HG03469 (cell line): ENCODE measurements at regions not wholly inside any gene's neighbourhood (a gene's known extent, or its start where the extent isn't known, plus 50 kb on each side); places are given as distances from the start of the nearest gene placed in this dataset.
"Not testable (repeated sequence)": the region's sequence is repeated elsewhere in the genome, so short reads cannot be mapped to it uniquely, and the experiment has no call there.

Source experiments
- ATAC-seq: cut with Tn5 transposase; IDR thresholded peaks from one replicate; pipeline ENCODE4 v1.9.1; 2021; ENCODE audit warnings: mild to moderate bottlenecking, moderate library complexity, moderate number of reproducible peaks; ENCODE audit not compliant: unreplicated experiment

DNA sequence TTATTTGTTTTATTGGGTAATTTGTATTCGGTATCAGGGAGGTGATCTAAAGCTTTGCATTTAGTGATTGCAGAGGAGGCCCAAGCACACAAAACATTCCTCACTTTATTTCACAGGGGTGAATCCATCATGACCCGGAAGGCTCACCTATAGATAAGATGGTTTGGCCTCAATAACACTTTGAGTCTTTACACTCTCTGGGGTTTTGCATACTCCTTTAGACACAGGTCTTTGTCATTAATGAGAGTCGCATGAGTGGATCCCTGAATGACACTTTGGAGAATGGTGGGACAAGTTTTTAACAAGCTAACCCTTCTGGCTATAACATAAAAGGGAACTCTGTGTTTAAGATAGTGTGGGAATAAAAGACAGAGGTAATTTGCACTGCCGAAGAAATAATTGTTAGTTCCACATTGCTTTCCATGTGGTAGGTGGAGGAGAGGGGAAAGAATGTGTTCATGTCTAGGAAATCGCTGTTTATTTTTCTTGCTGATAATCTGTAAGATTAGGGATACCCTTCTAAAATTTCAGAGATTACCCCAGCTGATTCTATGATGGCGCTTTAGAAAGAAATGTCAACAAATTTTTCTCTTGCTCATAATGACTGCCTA lies 455.8 kb downstream of the TFEC start:
- no peak for ATAC-seq

DNA sequence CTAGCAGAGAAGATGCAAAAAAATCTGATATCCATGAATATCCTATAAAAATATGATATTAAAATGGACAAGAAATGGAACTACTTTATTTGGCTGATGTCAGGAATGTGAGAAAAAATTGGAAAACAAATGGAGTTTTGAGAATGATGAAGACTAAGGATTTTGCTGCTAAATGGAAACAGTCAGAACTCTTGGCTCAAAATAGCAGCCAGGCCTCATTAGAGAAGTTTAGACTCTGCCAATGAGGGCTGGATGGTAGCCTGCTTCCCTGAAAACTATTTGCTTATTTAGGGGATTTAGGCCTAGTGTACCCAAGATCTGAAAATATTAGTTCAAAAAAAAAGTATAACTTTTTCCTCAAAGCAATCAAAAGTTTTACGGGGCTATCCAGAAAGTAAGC lies 458.5 kb downstream of the TFEC start:
- no peak for ATAC-seq

DNA sequence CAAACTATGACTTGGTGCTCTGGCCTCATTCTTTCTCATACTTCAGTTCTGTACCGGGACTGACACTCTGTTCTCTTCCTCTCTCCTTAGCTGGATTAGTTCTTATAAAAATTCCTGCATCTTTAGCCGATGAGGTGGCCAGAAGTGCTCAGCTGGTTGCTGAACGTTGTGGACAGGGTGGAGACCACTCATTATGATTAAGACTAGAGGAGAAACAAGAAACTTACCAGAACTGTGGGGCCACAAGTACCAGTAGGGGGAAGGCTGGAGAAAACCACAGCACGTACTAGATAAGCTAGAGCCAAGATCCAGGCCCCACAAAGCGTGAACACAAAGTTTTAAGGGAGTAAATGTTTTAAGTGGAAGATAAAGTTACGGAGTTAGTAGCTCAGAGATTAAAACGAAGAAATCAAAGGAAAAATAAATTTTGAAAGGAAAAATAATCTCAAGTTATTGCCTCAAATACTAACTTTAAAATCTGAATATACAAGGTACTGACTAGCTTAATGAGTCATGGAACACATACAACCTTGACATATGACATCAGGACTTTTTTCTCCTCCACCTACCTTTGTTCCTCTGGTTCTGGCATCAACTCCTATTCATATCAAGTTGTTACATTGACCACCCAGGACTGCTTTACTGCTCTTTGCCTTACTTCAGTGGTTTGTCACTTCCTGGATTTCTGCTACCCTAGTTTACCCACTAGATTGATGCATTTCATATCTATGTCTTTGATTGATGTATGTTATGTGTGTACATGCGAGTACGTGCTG lies 469.0 kb downstream of the TFEC start:
- ATAC-seq, result no peak

DNA sequence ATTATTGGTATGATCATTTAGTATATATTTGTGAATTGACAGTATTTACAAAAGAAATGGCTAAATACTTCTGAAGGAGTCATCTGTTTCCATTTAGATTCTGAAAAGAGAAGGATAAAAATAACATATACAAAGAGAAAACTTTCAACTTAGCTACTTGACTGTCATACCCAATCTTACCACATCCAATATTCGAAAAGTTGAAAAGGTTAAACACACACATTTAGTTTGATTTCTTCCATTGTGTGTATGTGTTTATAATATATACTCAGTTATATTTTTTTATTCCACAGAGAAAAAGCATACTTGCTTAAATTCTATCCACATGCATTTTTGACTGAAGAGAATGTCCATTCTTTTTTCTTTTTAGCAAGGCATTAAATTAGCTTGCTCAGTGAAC lies 470.7 kb downstream of the TFEC start:
- ATAC-seq, result no peak

DNA sequence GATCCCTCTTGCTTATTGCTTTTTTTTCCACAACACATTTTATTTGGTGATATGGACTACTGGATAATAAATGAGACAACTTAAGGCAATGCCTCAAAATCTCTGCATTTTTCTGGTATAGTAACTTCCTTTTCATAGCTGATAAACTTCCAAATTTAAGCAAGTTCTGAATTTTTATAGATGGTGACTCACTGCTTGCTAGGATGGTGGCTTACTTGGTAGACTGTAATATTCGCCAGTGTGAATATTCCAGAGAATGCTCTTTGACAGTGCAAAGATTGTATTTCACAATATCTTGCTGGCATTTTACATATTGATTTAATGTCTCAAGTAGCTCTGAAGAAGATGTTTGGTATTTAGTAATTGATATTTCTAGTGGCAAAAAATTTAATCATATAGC lies 472.4 kb downstream of the TFEC start:
- ATAC-seq, result no peak

DNA sequence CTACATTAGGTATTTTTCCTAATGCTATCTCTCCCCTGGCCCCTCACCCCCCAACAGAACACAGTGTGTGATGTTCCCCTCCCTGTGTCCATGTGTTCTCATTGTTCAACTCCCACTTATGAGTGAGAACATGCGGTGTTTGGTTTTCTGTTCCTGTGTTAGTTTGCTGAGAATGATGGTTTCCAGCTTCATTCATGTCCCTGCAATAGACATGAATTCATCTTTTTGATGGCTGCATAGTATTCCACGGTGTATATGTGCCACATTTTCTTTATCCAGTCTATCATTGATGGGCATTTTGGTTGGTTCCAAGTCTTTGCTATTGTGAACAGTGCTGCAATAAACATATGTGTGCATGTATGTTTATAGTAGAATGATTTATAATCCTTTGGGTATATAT lies 473.3 kb downstream of the TFEC start:
- ATAC-seq, result not testable (repeated sequence)

DNA sequence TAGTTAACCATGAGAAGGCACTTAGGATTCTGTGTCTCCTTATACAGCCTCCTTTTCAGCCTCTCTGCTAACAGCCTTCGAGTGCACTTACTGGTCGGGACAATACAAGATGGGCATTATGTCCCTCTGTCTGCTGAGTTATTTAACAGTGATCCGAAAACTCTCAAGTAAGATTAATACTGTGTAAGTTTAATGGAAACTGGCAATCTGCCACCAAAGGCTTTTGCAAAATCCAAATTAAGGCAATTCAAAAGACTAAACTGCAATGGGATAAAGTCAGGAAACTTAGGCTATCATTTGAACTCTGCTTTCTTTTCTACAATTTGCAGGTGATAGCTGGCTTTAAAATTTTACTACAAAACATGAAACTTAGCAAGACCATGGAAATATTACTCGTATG lies 477.8 kb downstream of the TFEC start:
- ATAC-seq, result no peak

DNA sequence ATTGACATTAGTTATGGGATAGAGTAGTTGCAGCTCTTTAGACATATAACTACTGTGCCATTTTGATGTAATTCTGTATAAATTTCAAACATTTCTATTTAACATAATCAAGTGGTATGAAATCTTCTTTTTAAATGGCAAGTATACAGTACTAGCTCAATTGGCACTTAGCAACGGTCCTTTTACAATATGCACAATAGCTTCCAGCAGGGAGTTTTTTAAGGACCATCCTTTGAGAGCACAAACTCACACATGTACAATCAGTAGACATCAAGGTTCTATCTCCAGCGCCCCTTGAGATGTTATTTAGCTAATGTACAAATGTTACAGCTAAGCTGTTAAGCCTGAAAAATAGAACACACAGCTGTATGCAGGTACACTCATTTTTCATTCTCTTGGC lies 480.7 kb downstream of the TFEC start:
- ATAC-seq, result no peak

DNA sequence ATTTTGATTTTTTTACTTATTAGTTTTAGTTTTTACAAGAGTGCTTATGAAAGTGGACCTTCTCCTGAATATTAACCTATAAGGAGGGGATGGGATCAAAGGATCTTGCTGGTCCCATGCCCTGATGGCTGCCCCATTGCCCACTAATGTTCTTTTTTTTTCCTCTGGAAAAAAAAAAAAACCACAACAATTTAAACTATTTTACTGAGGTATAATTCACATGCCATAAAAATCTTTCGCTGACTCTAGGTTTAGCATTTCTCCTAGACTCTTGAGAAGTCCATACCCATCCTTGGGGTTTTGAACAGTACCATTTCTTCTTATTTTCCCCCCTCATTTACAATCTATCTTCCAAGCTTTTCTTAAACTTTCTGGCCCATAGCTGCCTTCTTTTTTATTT lies 481.8 kb downstream of the TFEC start:
- ATAC-seq, result no peak

DNA sequence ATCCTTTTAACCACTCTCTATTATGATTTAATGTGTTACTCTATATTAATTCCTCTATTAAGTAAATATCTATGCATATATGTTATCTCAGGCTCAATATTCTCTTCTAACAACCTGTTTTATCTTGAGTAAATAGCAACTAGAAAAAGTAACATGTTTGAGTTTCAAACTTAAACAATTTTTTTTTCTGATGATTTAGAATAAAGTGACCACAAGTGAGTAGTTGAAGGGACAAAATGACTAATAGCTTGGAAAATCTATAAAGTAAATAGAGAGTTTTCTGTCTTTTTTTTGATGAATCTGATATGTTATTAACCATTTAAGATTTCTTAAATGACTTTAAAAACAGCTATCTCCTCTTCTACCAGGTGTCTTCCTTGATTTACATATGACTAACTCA lies 483.8 kb downstream of the TFEC start:
- no peak for ATAC-seq

DNA sequence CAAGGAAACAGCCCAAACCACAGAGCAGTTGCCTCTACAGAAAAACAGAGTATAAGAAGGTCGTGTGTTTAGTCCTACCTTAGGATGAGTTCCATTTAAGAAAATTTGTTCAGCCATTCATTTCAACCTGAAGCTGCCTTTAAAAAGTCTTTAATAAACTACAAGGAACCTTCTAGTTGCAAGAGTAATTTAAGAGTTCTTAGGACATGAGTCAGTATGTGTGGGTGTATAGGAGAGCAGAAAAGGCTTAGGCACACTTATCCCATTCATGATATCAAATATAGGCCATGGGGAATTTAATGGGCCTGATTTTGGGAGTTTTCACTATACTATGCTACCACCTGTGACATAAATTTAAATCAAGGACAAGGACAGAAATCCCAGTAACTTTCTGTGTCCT lies 496.8 kb downstream of the TFEC start:
- no peak for ATAC-seq

DNA sequence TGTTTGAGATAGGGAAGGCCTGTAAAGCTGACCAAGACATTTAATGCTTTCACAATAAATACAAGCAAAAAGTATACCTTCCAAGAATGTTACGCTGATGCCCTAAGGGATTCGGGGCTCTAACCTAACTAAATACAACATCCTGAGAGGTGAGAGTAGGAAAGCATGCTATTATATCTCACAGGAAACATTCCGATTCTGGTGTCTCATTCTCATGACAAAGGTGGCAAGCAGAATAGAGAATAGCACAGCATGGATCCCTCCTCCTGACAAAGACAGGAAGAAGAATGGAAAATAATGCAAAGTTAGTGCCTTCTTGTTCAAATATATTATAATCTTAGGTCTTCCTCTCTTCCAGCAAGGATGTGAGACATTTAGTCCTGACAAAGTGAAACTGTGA lies 504.3 kb downstream of the TFEC start:
- ATAC-seq, result no peak

DNA sequence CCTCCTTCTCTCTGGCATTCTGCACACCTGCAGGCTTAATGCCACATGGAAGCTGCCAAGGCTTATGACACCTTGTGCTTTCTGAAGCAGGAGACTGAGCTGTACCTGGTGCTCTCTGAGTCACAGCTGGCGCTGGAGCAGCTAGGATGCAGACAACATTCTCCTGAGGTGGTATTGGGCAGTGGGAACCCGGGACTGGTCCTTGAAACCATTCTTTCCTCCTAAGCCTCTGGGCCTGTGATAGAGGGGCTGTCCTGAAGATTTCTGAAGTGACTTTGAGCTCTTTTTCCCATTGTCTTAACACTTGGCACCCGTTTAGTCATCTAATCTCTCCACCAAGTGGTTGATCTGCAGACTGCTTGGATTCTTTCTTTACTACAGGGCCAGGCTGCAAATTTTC lies 508.4 kb downstream of the TFEC start:
- ATAC-seq, result no peak

DNA sequence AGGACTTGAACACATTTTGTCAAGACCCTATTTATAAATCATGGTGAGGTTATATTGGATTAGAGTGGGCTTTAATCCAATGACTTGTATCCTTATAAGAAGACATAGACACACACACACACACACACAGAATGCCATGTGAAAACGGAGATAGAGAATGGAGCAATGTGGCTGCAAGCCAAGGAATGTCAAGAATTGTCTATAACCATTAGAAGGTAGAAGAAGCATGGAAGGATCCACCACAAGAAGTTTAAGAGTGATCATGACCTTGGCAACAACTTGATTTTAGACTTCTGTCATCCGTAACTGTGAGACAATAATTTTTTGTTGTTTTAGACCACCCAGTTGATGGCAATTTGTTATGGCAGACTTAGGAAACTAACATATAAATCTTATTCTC lies 514.2 kb downstream of the TFEC start:
- no peak for ATAC-seq

DNA sequence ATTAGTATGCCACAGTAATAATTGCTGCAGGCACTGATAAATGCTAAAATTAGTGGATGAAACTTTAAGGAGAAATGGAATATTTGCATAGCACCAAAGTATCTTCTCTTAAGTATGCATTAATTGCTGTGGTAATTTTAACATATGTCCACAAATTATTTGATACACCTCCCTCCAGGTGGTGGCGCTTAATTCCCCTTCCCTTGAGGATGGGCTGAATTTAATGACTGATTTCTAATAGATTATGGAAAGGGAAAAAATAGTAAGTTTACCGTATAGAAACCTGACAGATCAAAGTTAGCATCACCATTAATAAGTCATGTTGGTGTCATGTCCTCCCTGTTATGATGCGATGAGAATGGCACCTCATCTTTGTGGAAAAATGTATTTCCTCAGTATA lies 519.2 kb downstream of the TFEC start:
- ATAC-seq, result no peak

DNA sequence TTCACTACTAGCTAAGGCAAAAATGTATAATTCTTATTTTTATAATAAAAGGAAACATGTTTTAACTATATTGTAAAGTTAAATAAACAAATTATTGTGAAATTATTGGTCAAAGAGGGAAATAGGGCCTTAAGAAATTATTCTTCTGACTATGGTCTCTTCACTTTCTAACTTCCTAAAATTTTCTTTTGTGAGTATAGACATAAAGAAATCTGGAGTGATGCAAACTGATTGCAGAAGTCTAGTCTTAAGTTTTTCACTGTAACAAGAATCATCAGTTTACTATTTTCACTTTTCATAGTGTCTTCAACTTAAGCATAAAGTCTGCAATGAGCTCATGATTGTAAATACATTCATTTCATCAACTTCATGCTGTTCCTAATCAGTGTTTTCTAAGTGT lies 525.4 kb downstream of the TFEC start:
- ATAC-seq, result no peak

DNA sequence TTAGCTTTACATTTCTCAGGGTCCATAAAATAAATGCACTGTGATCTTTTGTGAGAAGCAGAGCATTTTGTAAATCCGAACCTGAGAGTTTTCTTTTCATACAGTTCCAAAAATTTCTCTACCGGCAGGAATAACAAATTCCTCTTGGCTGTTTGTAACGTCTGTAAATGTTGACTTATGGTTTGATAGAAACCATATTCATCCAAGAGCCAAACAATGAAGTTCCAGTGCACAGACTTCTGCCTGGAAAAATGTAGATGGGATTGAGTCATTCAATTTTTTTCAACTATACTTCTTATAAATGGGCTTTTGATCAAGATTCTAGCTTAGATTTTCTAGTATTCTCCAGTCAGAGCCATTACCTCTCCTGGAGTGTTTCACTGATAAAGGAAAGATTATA lies 530.6 kb downstream of the TFEC start:
- ATAC-seq, result no peak

DNA sequence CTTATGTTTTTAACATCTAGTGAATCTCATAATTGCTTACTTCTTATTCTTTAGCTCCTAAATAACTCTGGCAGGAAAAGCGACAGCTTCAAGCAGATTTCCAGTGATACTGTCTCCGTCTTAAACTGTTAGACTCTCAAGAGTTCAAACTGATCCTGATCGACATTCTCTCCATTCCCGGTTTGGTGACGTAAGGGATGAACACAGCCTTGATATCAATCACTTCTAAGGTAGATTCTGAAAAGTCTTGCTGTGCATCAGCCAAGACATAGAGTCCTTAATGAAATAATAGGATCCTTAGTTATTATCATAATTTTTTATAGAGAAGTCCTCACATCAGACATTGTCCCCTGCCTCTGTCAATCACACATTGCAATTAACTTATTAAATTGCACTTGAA lies 534.6 kb downstream of the TFEC start:
- no peak for ATAC-seq

DNA sequence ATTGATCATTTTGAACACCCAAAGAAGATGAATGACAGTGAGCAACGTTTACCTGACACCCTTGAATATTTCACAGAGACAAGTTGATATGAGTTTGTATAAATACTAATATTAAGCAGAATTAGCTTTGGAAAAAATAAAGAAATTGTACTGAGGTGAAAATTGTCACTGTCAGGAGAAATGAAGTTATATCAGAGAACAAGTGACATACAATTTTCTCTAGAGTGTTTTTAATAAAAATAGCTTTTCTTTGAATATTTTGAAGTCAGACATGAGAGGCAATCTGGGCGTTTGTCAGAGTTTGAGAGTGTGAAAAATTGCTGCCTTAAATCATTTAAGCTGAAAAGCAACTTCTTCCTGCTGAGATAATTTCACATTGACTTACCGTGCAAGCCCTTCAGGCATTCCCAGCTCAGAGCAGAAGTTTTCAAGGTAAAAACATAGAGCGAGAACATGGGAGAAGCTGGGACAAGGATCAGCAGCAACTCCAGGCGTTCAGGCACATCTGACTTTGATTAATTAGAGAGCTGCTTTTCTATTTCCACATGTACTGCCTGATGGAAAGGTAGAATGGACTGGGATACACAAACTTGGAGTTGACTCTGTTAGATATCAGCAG lies 535.9 kb downstream of the TFEC start:
- ATAC-seq, result no peak

DNA sequence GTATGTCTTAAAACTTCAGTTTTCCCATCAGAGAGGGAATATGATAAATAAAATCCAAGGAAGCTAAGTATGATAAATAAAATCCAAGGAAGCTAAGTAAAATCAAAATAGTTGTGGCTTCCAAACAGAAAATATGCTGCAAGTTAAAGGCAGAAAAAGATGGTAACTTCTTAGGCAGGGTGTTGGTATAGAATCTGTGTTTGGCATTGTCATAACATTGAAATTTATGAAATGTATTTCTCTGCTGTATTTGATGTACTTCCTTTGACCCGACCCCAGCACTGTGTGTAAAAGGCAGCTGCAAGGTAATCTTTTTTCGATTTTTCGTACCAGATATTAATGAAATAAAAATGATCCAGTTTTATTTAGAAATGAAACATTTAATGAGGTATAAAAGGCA lies 537.2 kb downstream of the TFEC start:
- ATAC-seq, result no peak

DNA sequence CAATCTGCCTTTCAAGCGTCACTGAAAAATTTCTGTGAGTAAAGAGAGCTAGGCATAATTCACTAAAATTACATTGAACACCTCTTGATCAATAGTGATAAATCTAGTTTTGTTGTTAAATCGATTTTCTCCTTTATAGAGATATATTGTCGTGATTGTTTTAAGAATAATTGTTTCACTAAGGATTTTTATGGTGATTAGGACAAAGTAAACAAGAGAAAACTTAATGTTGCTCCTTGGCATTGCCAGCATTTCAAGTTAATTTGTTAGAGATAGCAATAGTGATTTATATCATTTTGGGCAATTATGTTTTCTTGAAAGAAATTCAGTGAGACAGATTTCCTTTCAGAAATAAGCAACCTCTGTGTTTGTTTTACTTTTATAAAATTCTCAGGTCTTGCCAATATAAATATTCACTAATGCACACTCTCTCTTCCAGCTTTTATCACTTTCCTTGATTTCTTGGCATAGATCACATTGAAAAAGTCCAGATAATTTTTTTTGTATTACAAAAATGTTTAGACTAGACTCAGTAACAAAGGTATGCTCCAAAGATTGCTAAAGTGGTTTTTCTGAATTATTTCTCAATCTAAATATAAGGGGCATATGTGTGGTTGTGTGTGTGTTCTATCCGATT lies 538.7 kb downstream of the TFEC start:
- ATAC-seq, result no peak

DNA sequence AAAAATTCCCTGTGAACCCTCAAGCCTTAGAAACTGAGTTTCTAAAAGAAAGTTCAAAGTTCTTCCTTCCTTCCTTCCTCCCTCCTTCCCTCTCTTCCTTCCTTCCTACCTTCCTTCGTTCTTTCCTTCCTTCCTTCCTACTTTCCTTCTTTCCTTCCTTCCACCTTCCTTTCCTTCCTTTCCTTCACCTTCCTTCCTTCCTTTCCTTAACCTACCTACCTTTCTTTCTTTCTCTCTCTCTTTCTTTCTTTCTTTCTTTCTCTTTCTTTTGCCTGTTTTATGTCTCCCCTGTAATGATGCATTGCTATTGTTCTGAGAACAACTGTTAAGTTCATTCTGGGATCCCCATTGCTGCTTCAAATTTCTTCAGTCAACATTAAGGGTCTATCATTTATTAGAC lies 551.1 kb downstream of the TFEC start:
- no peak for ATAC-seq
